SK-N-MC (cell line): ENCODE measurements at regions not wholly inside any gene's neighbourhood (a gene's known extent, or its start where the extent isn't known, plus 50 kb on each side); places are given as distances from the start of the nearest gene placed in this dataset.

ENCODE experiments used
- DNase-seq: peaks from one replicate; pipeline ENCODE4 v3.0.0-alpha.2; 2011; ENCODE audit warnings: low read depth, low spot score
- H3K27ac ChIP-seq: fragments of 200-600 bp; sonication (generic); 2 replicates; pipeline ENCODE4 v1.5.1; 2016; ENCODE audit warnings: mixed run types
- H3K36me3 ChIP-seq: fragments of 200-600 bp; sonication (generic); 2 replicates; pipeline ENCODE4 v1.6.1; 2017; ENCODE audit warnings: antibody characterized with exemption, low read length, mixed read lengths; ENCODE audit not compliant: insufficient read depth
- H3K4me3 ChIP-seq: fragments of 200-600 bp; sonication (generic); 2 replicates; pipeline ENCODE4 v1.5.1; 2016
- H3K9ac ChIP-seq: fragments of 200-600 bp; sonication (generic); 2 replicates; pipeline ENCODE4 v1.8.0; 2017; ENCODE audit warnings: mixed run types, mixed read lengths; ENCODE audit not compliant: insufficient read length
- H3K9me3 ChIP-seq: fragments of 200-600 bp; sonication (generic); 2 replicates; pipeline ENCODE4 v1.6.1; 2017; ENCODE audit warnings: low read depth, mild to moderate bottlenecking, antibody characterized with exemption, low read length, moderate library complexity, mixed read lengths
- EZH2 ChIP-seq: fragments of 200-600 bp; sonication (generic); IDR thresholded peaks from one replicate; pipeline ENCODE4 v1.6.1; 2017; ENCODE audit warnings: antibody characterized with exemption
- FOXP2 ChIP-seq: optimal IDR thresholded peaks from 2 replicates; pipeline ENCODE3; 2011; ENCODE audit warnings: mild to moderate bottlenecking, moderate library complexity; ENCODE audit not compliant: insufficient read depth; ENCODE audit errors: extremely low read length, control extremely low read depth
- POLR2AphosphoS5 ChIP-seq: IDR thresholded peaks from 2 replicates; pipeline ENCODE4 v1.6.1; 2012; ENCODE audit warnings: mild to moderate bottlenecking, low read depth, low read length, borderline replicate concordance

- no peaks in the 10 kb centered on the region for H3K36me3 ChIP-seq
- no peak overlapping the region for H3K27ac ChIP-seq
- no peaks in the 10 kb centered on the region for H3K9me3 ChIP-seq
- H3K9ac ChIP-seq: no peak overlapping the region
- no peak for DNase-seq
- no peak for TF ChIP-seq FOXP2
- TF ChIP-seq POLR2AphosphoS5: no peak
- no peak for TF ChIP-seq EZH2
- H3K4me3 ChIP-seq: no peak overlapping the region
Measured at GRCh38 chr5:34509392-34509791, 146.7 kb upstream of the RAI14 start.

GRCh38 chr5:34510002-34510401 is 146.1 kb upstream of the RAI14 start:
- Histone ChIP-seq H3K9ac (no peak overlapping the region), H3K36me3 (no peaks in the 10 kb centered on the region), H3K27ac (no peak overlapping the region), H3K4me3 (no peak overlapping the region), H3K9me3 (no peaks in the 10 kb centered on the region)
- TF ChIP-seq EZH2 (no peak), POLR2AphosphoS5 (no peak), FOXP2 (no peak)
- no peak for DNase-seq

GRCh38 chr5:34511063-34511462 is 145.1 kb upstream of the RAI14 start:
- DNase-seq: no peak
- no peak overlapping the region for H3K9ac ChIP-seq
- no peak overlapping the region for H3K4me3 ChIP-seq
- no peak for TF ChIP-seq EZH2
- TF ChIP-seq FOXP2: no peak
- TF ChIP-seq POLR2AphosphoS5: no peak
- H3K27ac ChIP-seq: no peak overlapping the region
- no peaks in the 10 kb centered on the region for H3K9me3 ChIP-seq
- H3K36me3 ChIP-seq: no peaks in the 10 kb centered on the region

- TF ChIP-seq FOXP2 (no peak), EZH2 (no peak), POLR2AphosphoS5 (no peak)
- Histone ChIP-seq H3K36me3 (no peaks in the 10 kb centered on the region), H3K27ac (no peak overlapping the region), H3K9ac (no peak overlapping the region), H3K9me3 (no peaks in the 10 kb centered on the region), H3K4me3 (no peak overlapping the region)
- no peak for DNase-seq
Measured at GRCh38 chr5:34511481-34511880, 144.6 kb upstream of the RAI14 start.

GRCh38 chr5:34511915-34512314 is 144.2 kb upstream of the RAI14 start:
- DNase-seq: no peak
- H3K4me3 ChIP-seq: no peak overlapping the region
- H3K36me3 ChIP-seq: no peaks in the 10 kb centered on the region
- H3K27ac ChIP-seq: no peak overlapping the region
- H3K9me3 ChIP-seq: no peaks in the 10 kb centered on the region
- no peak for TF ChIP-seq EZH2
- TF ChIP-seq POLR2AphosphoS5: no peak
- TF ChIP-seq FOXP2: no peak
- no peak overlapping the region for H3K9ac ChIP-seq

GRCh38 chr5:34516166-34516565 is 140.0 kb upstream of the RAI14 start:
- H3K9ac ChIP-seq: no peak overlapping the region
- no peaks in the 10 kb centered on the region for H3K36me3 ChIP-seq
- no peak for DNase-seq
- no peaks in the 10 kb centered on the region for H3K9me3 ChIP-seq
- H3K4me3 ChIP-seq: no peak overlapping the region
- no peak overlapping the region for H3K27ac ChIP-seq
- no peak for TF ChIP-seq POLR2AphosphoS5
- no peak for TF ChIP-seq EZH2

GRCh38 chr5:34516686-34517085 is 139.4 kb upstream of the RAI14 start:
- no peak for DNase-seq
- H3K9me3 ChIP-seq: no peaks in the 10 kb centered on the region
- H3K4me3 ChIP-seq: no peak overlapping the region
- H3K36me3 ChIP-seq: no peaks in the 10 kb centered on the region
- no peak overlapping the region for H3K27ac ChIP-seq
- H3K9ac ChIP-seq: no peak overlapping the region
- TF ChIP-seq FOXP2 (no peak), EZH2 (no peak), POLR2AphosphoS5 (no peak)

GRCh38 chr5:34517249-34517648 is 138.9 kb upstream of the RAI14 start:
- Histone ChIP-seq H3K4me3 (no peak overlapping the region), H3K36me3 (no peaks in the 10 kb centered on the region)
- no peak for DNase-seq

GRCh38 chr5:34519489-34520220 is 136.5 kb upstream of the RAI14 start:
- TF ChIP-seq POLR2AphosphoS5: no peak
- TF ChIP-seq FOXP2: no peak
- no peak for TF ChIP-seq EZH2
- no peak overlapping the region for H3K9ac ChIP-seq
- no peak overlapping the region for H3K4me3 ChIP-seq
- no peak for DNase-seq
- H3K9me3 ChIP-seq: no peaks in the 10 kb centered on the region
- H3K36me3 ChIP-seq: no peaks in the 10 kb centered on the region
- no peak overlapping the region for H3K27ac ChIP-seq

More at GRCh38 chr5:34517249-34517648, 138.9 kb upstream of the RAI14 start:
- no peak overlapping the region for H3K27ac ChIP-seq
- H3K9me3 ChIP-seq: no peaks in the 10 kb centered on the region
- TF ChIP-seq FOXP2: no peak
- no peak for TF ChIP-seq EZH2
- TF ChIP-seq POLR2AphosphoS5: no peak
- H3K9ac ChIP-seq: no peak overlapping the region
